ENCODE measurements at regions not wholly inside any gene's neighbourhood (a gene's known extent, or its start where the extent isn't known, plus 50 kb on each side); places are given as distances from the start of the nearest gene placed in this dataset.

DNA sequence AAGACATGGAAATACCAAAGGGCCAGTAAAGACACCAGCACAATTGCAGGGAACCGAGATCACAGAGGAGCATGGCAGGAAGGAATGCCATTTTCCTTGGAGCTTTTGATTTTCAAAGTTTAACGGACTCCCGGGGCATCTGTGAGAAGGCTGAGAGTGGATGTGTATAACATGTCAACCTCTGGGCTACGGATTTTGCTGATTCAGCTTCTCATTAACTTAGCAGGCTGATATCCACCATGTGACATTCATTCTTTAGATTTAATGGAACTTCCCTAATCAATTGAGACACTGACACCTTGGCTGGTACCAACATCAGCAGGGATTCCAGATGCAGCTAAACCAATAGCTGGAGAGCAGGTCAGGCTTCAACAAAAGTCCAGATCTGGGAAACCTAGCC lies 496.6 kb upstream of the SPHKAP start:
- DNase-seq (ENCODE audit: low read depth, low spot score) = no peak
- no peak overlapping the region for H3K4me3 ChIP-seq (ENCODE audit: low read length)

DNA sequence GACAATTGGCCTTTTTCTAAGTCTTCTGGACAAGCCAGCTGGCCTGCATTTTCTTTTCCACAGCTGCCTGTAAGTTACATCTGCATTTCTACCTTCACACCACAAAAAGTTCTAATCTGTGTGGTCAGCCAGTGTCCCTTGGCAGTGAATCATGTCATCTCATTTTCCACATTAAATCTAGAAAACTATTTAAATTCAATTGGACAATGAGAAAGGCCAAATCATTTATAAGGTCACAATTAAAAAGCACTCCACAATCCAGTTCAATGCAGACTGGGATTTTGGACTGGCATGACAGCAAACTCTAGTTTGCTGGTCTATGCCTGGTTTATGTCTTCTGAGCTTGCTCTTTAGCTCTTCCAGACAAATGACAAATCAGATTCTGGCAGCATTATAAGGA lies 494.2 kb upstream of the SPHKAP start:
- no peak overlapping the region for H3K4me3 ChIP-seq (ENCODE audit: low read length)
- DNase-seq (ENCODE audit: low read depth, low spot score) = no peak

DNA sequence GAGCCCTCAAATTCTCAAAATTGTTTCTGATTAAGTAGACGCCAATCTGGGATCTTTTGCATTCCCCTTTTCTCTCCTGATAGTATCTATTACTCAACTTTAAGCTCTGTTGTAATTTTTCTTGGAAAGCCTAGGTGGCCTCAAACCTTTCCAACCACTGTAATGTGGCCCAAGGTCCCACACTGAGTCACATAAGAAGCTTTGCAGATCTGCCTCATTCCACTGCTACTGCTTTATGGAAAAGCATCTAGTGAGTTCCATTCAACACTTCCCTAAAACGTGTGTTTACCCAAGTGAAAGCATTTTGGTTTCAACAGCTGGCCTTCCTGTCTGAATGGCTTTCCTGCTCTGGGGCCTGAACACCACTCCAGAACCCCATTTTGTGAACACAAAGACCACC lies 493.6 kb upstream of the SPHKAP start:
- H3K4me3 ChIP-seq (ENCODE audit: low read length) = no peak overlapping the region
- no peak for DNase-seq (ENCODE audit: low read depth, low spot score)

- H3K4me3 ChIP-seq (ENCODE audit: low read length) = no peak overlapping the region
- no peak for DNase-seq (ENCODE audit: low read depth, low spot score)
These were observed 492.5 kb upstream of the SPHKAP start for GRCh38 chr2:228673876-228674554.

- DNase-seq (ENCODE audit: low read depth, low spot score) = no peak
- H3K4me3 ChIP-seq (ENCODE audit: low read length) = no peak overlapping the region
These were observed 488.2 kb upstream of the SPHKAP start for GRCh38 chr2:228669690-228670089.

DNA sequence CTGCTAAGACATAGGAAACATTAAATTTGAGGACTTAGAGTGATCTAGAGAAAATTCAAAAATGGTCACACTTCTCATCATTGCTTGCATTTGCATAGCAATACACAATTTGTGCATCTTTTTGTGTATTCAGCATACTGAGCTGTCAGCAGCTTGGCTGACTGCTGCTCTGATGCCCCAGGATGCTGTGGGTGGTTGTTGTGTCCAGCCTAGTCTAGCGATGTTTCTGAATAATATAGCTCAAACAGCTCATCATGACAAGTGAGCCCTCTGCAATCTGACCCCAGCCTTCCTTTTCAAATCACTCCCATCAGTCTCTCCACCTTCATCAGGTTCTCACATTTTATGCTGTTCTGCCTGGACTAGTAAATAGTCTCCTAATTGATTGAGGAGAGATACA lies 483.7 kb upstream of the SPHKAP start:
- no peak for DNase-seq (ENCODE audit: low read depth, low spot score)
- no peak overlapping the region for H3K4me3 ChIP-seq (ENCODE audit: low read length)

GRCh38 chr2:228658998-228659397 lies 477.5 kb upstream of the SPHKAP start:
- DNase-seq (ENCODE audit: low read depth, low spot score) = no peak
- no peak overlapping the region for H3K4me3 ChIP-seq (ENCODE audit: low read length)

DNA sequence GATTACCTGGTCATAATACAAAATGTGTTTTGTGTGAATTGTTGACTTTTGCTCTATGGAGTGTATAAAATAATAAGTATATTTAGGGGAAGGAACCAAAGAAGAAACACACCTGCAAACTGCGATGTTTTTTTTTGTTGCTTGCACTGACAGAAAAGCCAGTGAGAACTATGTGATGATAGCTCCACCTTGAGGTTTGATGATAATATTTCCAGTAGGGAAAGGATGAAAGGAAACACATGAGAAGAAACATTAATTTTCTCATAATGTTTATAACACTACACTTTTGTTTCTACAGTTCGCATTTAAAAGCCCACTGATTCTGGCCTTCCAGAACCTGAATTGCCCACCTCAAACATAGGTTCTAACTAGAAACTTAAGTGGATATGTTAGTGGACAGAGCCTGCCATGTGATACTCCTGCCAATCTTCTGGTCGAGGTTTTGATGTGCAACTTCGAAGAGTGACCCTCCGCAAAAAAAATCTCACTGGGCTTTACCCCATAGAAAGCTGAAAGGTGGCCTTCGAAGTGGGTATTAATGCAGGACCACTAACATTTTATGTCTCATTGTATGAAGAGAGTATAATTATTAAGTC lies 476.4 kb upstream of the SPHKAP start:
- no peak overlapping the region for H3K4me3 ChIP-seq (ENCODE audit: low read length)
- DNase-seq (ENCODE audit: low read depth, low spot score) = peak; percentile 17

DNA sequence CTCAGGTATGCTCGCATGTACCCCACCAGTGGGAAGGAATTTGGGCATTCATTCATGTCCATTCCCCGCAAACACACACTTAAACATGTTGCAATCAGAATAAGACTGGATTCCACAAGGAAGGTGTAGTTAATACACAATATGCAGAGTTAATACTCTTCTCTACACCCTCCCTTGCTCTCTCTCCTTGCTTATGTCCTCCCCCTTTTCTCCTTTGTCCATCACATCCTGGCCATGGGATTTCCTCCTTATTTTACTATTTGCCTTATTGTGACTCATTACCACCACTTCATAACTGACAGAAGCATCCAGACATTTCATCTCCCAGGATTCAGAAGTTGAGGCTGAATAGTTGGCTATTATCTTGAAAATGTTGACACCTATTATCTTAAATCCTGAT lies 473.8 kb upstream of the SPHKAP start:
- no peak overlapping the region for H3K4me3 ChIP-seq (ENCODE audit: low read length)
- DNase-seq (ENCODE audit: low read depth, low spot score) = no peak

- H3K4me3 ChIP-seq (ENCODE audit: low read length) = no peak overlapping the region
- DNase-seq (ENCODE audit: low read depth, low spot score) = no peak
These were observed 473.2 kb upstream of the SPHKAP start for GRCh38 chr2:228654707-228655106.

DNA sequence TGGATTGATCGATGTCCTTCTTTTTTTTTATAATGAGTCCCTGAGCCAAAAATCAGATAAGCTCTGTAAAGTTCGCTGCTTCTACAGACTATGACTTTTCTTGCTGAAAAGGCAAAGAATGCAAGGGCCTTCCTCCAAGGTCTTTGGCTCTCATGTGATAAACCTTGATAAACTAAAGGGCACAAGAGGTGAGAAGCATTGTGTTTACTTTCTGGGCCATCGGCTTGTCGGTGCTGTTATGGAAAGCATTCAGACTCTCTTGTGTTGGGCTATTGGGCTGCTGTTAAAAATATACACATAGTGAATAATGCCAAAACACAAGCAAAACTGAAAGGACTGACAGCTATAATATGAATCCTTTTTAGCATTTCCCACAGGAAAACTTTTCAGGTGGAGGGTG lies 472.4 kb upstream of the SPHKAP start:
- no peak overlapping the region for H3K4me3 ChIP-seq (ENCODE audit: low read length)
- no peak for DNase-seq (ENCODE audit: low read depth, low spot score)

- DNase-seq (ENCODE audit: low read depth, low spot score) = no peak
- no peak overlapping the region for H3K4me3 ChIP-seq (ENCODE audit: low read length)
These were observed 470.9 kb upstream of the SPHKAP start for GRCh38 chr2:228652366-228652765.

- H3K4me3 ChIP-seq (ENCODE audit: low read length) = no peak overlapping the region
- no peak for DNase-seq (ENCODE audit: low read depth, low spot score)
These were observed 468.4 kb upstream of the SPHKAP start for GRCh38 chr2:228649876-228650275.

DNA sequence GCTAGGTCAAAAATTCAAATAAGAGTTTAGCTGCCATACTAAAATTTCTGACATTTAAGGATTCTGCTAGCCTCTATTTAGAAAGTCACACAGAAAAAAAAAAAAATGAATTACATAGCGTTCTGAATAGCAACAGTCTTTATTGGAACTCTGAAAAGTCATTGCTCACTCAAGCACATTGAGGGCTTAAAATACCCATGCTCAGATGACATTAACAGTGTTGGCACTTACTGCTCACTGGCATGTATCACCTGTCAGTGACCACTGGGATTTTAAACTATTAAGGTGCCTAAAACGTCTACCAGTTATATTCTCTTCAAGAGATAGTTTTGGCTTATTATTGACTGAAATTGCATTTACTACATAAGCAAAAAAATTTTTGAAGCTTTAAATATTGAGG lies 468.0 kb upstream of the SPHKAP start:
- DNase-seq (ENCODE audit: low read depth, low spot score) = no peak
- H3K4me3 ChIP-seq (ENCODE audit: low read length) = no peak overlapping the region

GRCh38 chr2:228648541-228648940 lies 467.1 kb upstream of the SPHKAP start:
- no peak overlapping the region for H3K4me3 ChIP-seq (ENCODE audit: low read length)
- DNase-seq (ENCODE audit: low read depth, low spot score) = no peak

DNA sequence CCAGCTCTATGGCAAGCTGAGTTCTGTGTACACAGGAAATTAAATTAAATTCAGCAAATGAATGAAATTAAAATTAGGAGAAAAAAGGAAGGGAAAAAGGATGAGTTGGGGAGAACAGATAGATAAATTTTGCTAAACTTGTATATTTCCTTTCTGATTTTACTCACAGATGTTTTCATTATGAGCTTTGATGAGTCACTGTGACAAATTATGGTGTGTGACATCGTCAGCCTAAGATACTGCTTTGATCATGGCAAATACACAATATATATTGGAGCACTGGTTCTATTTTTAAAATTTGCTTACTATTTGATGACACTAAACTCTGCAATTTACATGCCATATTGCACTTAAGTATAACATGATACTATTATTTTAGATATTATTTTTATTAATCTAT lies 464.6 kb upstream of the SPHKAP start:
- no peak overlapping the region for H3K4me3 ChIP-seq (ENCODE audit: low read length)
- no peak for DNase-seq (ENCODE audit: low read depth, low spot score)

DNA sequence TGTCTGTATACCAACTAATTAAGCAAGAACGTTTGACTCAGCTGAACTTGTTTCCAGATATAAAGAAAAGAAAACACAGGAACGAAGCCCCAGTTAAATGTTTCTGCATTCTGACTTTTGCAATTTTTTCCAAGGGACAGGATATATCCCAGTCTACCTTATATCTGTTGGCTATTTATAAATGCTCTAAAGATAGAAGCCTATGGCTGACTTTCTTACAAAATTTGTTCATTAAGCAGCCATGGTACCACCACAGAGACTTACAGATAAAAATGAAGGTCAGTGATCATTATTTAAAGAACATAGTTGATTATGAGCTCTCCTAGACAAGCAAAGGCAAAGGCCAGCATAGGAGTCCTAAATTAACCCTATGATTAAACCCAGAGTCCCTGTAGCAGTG lies 462.7 kb upstream of the SPHKAP start:
- no peak overlapping the region for H3K4me3 ChIP-seq (ENCODE audit: low read length)
- DNase-seq (ENCODE audit: low read depth, low spot score) = no peak

- H3K4me3 ChIP-seq (ENCODE audit: low read length) = no peak overlapping the region
- no peak for DNase-seq (ENCODE audit: low read depth, low spot score)
These were observed 461.4 kb upstream of the SPHKAP start for GRCh38 chr2:228642861-228643260.

DNA sequence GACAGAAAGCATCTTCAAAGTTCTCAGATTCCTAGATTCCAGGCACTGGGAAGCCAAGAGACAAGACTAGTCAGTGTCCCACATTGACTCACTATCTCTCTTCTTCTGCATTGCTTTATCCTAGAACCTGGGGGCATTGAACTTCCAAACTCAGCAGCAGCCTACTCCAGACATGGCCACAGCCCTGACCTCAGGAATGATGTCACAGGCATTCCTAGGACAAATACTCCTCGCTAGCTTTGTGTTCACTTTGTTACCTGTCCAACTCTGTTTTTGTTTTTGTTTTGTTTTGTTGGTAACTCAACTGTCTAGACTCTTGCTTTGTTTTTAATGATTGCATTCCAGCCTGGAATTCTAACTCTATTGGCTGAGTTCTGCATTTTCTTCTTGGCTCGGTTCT lies 449.3 kb upstream of the SPHKAP start:
- DNase-seq (ENCODE audit: low read depth, low spot score) = no peak
- H3K4me3 ChIP-seq (ENCODE audit: low read length) = no peak overlapping the region

DNA sequence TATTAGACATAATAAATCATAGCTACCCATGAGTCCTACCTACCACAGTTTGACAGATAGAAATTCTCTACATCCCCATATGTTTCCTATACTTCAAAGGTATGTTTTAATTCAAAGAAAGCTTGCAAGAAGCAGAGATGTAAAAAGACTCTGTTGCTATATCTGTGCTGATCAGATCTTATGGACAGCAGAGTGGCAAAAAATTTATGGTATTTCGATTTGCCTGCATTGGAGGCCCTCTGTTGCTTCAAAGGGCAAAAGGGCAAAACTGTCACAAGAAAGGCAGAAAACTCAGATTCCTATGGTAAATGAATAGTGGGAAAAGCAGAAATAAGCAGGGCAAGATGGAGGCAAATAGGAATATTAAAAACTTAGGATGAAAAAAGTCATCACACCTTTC lies 447.8 kb upstream of the SPHKAP start:
- DNase-seq (ENCODE audit: low read depth, low spot score) = no peak
- H3K4me3 ChIP-seq (ENCODE audit: low read length) = no peak overlapping the region

GRCh38 chr2:228628682-228629081 lies 447.2 kb upstream of the SPHKAP start:
- no peak for DNase-seq (ENCODE audit: low read depth, low spot score)
- no peak overlapping the region for H3K4me3 ChIP-seq (ENCODE audit: low read length)

Measured in Jurkat, Clone E6-1 (cell line).